WI38 (cell line): ENCODE measurements at regions not wholly inside any gene's neighbourhood (a gene's known extent, or its start where the extent isn't known, plus 50 kb on each side); places are given as distances from the start of the nearest gene placed in this dataset.

Source experiments
- H3K4me3 ChIP-seq: 2 replicates; pipeline ENCODE4 v1.5.1; 2011; ENCODE audit warnings: low read depth, mild to moderate bottlenecking, control low read depth, low read length
- CTCF ChIP-seq: IDR thresholded peaks from 2 replicates; pipeline ENCODE4 v1.5.1; 2012; ENCODE audit warnings: low read depth, mild to moderate bottlenecking, control low read depth, low read length

- TF ChIP-seq CTCF: no peak
- H3K4me3 ChIP-seq: no peak overlapping the region
Measured at GRCh38 chr9:20170122-20170521, 381.3 kb upstream of the SLC24A2 start.

DNA sequence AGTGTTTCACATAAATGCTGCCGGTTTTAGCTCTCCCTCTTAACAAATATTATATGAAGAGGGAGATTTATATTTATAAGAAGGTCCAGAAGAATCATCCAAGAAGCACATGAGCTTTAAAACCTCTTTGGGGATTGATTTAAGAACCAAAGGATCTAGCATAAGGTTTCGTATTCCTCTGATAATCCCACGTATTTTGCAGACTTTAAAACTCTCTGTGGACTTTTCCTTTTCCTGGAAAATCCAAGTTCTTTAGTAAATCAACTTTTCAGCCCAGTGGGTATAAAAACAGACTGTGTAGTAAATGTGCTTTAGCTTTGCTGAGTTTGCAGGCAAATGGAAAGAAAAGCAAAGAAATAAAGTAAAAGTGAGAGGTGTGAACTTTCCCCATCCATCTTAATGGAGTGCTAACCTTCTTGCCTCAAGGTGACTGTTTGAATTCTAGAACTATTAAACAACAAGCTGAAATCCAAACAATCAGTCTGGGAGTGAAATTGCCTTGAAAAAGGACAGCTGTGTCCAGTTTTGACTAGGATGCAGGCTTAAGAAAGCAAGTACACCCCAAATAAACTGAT lies 363.4 kb upstream of the SLC24A2 start:
- no peak for TF ChIP-seq CTCF
- no peak overlapping the region for H3K4me3 ChIP-seq

DNA sequence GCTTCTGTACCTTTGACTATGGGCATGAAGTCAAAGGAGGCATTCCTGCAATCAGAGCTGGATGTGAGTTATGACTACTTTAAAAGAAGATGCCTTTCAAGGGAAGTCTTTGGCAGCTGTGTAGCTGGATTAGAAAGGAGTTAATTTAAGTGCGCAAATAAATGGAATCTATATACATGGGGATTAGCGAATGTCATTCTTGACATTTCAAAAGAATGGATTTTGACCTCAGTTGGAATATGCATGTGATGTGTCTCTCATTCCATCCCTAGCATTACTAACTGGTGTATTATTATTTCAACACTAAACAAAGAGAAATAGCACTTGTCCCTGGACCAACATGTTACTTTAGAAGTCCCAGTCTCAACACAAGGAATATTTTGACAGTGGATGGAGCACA lies 359.6 kb upstream of the SLC24A2 start:
- TF ChIP-seq CTCF: no peak
- no peak overlapping the region for H3K4me3 ChIP-seq

- no peak for TF ChIP-seq CTCF
Measured at GRCh38 chr9:20144197-20144596, 355.4 kb upstream of the SLC24A2 start.

GRCh38 chr9:20139763-20140290 lies 351.0 kb upstream of the SLC24A2 start:
- no peak for TF ChIP-seq CTCF
- H3K4me3 ChIP-seq: no peak overlapping the region

More at GRCh38 chr9:20144197-20144596, 355.4 kb upstream of the SLC24A2 start:
- no peak overlapping the region for H3K4me3 ChIP-seq

GRCh38 chr9:20138841-20139240 lies 350.0 kb upstream of the SLC24A2 start:
- TF ChIP-seq CTCF: no peak
- no peak overlapping the region for H3K4me3 ChIP-seq

GRCh38 chr9:20138116-20138515 lies 349.3 kb upstream of the SLC24A2 start:
- no peak overlapping the region for H3K4me3 ChIP-seq
- no peak for TF ChIP-seq CTCF
